Astrocyte of the spinal cord (primary cell): ENCODE measurements at regions not wholly inside any gene's neighbourhood (a gene's known extent, or its start where the extent isn't known, plus 50 kb on each side); places are given as distances from the start of the nearest gene placed in this dataset.

Experiments used
- DNase-seq: peaks from one replicate; pipeline ENCODE4 v3.0.0; 2011; ENCODE audit warnings: low read depth, low spot score
- H3K4me3 ChIP-seq: 2 replicates; pipeline ENCODE4 v1.5.1; 2011; ENCODE audit warnings: low read depth, mild to moderate bottlenecking, low read length, moderate library complexity
- in situ Hi-C: cut with HindIII; loops from 2 replicates; pipeline ENCODE4 v1.10.0; 2017; ENCODE audit warnings: low sequenced_read_pairs
- TF ChIP-seq, protein P1 (sequence below): IDR thresholded peaks from 2 replicates; pipeline ENCODE4 v1.5.1; 2012; ENCODE audit warnings: low read depth, mild to moderate bottlenecking, low read length, inconsistent platforms

DNA sequence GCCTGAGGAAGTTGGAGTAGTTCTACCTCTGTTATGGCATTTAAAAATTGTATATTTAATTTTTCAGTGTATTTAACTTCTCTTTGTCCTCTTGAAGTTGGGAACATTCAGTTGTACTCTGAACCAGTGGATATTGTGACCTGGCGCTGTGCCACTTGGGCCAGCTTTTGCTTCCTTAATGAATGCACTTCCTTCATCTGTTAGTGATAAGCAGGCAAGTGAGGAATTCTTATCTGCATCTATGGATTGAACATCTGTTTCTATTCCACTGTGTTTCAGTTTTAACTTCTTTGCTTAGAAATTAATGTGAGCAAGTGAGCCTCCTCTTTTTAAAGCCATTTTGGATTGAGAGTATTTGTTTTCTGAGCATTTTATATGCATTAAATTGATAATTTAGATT is 128.3 kb downstream of the UCHL1 start:
- TF ChIP-seq, protein P1, sequence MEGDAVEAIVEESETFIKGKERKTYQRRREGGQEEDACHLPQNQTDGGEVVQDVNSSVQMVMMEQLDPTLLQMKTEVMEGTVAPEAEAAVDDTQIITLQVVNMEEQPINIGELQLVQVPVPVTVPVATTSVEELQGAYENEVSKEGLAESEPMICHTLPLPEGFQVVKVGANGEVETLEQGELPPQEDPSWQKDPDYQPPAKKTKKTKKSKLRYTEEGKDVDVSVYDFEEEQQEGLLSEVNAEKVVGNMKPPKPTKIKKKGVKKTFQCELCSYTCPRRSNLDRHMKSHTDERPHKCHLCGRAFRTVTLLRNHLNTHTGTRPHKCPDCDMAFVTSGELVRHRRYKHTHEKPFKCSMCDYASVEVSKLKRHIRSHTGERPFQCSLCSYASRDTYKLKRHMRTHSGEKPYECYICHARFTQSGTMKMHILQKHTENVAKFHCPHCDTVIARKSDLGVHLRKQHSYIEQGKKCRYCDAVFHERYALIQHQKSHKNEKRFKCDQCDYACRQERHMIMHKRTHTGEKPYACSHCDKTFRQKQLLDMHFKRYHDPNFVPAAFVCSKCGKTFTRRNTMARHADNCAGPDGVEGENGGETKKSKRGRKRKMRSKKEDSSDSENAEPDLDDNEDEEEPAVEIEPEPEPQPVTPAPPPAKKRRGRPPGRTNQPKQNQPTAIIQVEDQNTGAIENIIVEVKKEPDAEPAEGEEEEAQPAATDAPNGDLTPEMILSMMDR, result no peak
- H3K4me3 ChIP-seq, result no peak overlapping the region
- in situ Hi-C loops, result no loop called here
- no peak for DNase-seq

GRCh38 chr4:41385481-41385880 is 128.8 kb downstream of the UCHL1 start:
- in situ Hi-C loops, result no loop called here
- no peak for DNase-seq
- H3K4me3 ChIP-seq, result no peak overlapping the region
- TF ChIP-seq, protein P1, result no peak

- in situ Hi-C loops, result no loop called here
Observed at GRCh38 chr4:41388080-41388479, 131.4 kb downstream of the UCHL1 start.

DNA sequence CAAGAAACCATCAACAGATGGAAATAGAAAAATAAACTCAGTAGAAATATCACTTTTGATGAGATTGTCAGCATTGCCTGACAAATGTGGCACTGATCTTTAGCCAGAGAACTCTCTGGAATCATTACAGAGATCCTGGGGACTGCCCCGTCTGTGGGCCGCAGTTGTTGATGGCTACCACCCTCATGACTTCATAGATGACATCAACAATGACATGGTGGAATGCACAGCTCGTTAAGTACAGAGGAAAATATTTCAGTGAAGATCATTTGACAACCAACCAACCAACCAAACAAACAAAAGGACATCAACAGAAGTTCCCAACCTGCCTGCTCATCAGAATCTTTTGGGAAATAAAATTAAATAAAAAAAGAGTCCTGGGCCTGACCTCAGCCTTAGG is 132.6 kb downstream of the UCHL1 start:
- H3K4me3 ChIP-seq, result no peak overlapping the region
- DNase-seq, result no peak
- TF ChIP-seq, protein P1, result no peak
- in situ Hi-C loops, result no loop called here

More at GRCh38 chr4:41388080-41388479, 131.4 kb downstream of the UCHL1 start:
- TF ChIP-seq, protein P1, result no peak
- H3K4me3 ChIP-seq, result no peak overlapping the region
- DNase-seq, result no peak

- TF ChIP-seq, protein P1, result no peak
- in situ Hi-C loops, result no loop called here
- no peak for DNase-seq
- no peak overlapping the region for H3K4me3 ChIP-seq
Observed at GRCh38 chr4:41390661-41391060, 133.9 kb downstream of the UCHL1 start.

- in situ Hi-C loops, result no loop called here
- no peak for DNase-seq
- H3K4me3 ChIP-seq, result no peak overlapping the region
- TF ChIP-seq, protein P1, result no peak
Observed at GRCh38 chr4:41391271-41391670, 134.5 kb downstream of the UCHL1 start.

GRCh38 chr4:41394481-41394894 is 137.8 kb downstream of the UCHL1 start:
- no peak overlapping the region for H3K4me3 ChIP-seq
- DNase-seq, result no peak
- in situ Hi-C loops, result no loop called here

More at GRCh38 chr4:41394481-41394894, 137.8 kb downstream of the UCHL1 start:
- TF ChIP-seq, protein P1, result no peak
